NB4 (cell line): ENCODE measurements at regions not wholly inside any gene's neighbourhood (a gene's known extent, or its start where the extent isn't known, plus 50 kb on each side); places are given as distances from the start of the nearest gene placed in this dataset.

Experiments
- CTCF ChIP-seq: IDR thresholded peaks from one replicate; pipeline ENCODE4 v1.5.1; 2012; ENCODE audit warnings: low read depth, low read length
- MAX ChIP-seq: IDR thresholded peaks from 2 replicates; pipeline ENCODE4 v1.6.1; 2011; ENCODE audit warnings: low read depth, low read length
- MYC ChIP-seq: IDR thresholded peaks from 2 replicates; pipeline ENCODE4 v1.6.1; 2011; ENCODE audit warnings: low read depth, low read length
- POLR2A ChIP-seq: IDR thresholded peaks from 2 replicates; pipeline ENCODE4 v1.6.1; 2011; ENCODE audit warnings: mild to moderate bottlenecking; ENCODE audit not compliant: insufficient read length; ENCODE audit errors: extremely low read depth

GRCh38 chr2:451495-451894 lies 163.6 kb upstream of the ALKAL2 start:
- TF ChIP-seq CTCF (no peak), POLR2A (no peak), MAX (no peak), MYC (no peak)
